ENCODE measurements at regions not wholly inside any gene's neighbourhood (a gene's known extent, or its start where the extent isn't known, plus 50 kb on each side); places are given as distances from the start of the nearest gene placed in this dataset.

- TF ChIP-seq POLR2AphosphoS5 (IDR thresholded peaks at IDR 0.05) (no peak), CTCF (IDR thresholded peaks at IDR 0.05 in 8 of 11, conservative IDR thresholded peaks at IDR 0.05 in 3 of 11) (no peak), POLR2A (IDR thresholded peaks at IDR 0.05) (no peak)
- Histone ChIP-seq H3K9me3 (peaks cover 0 to 3% (median 0%) of the 10 kb centered on the region in 8 donors), H3K36me3 (no peaks in the 10 kb centered on the region)
These were observed 661.5 kb upstream of the EPHA5 start for GRCh38 chr4:66331761-66332160.

GRCh38 chr4:66330125-66330524 lies 659.8 kb upstream of the EPHA5 start:
- no peak overlapping the region for H3K4me3 ChIP-seq
- H3K4me1 ChIP-seq = no peaks in the 10 kb centered on the region
- no peak overlapping the region for H3K27ac ChIP-seq
- no peaks in the 10 kb centered on the region for H3K27me3 ChIP-seq (replicated peaks in 1 of 7)
- DNase-seq = no peak
- H3K9me3 ChIP-seq = peaks cover 0 to 3% (median 0%) of the 10 kb centered on the region in 8 donors
- WGBS, 5 donors = 81 to 90% (median 86%) methylated on average over 3 of the region's 3 CpGs
- H3K36me3 ChIP-seq = no peaks in the 10 kb centered on the region
- intact Hi-C loops (cut with DNase I; ENCODE audit: low total_unique reads) = no loop called here
- TF ChIP-seq POLR2A (IDR thresholded peaks at IDR 0.05) = no peak
- TF ChIP-seq CTCF (IDR thresholded peaks at IDR 0.05 in 8 of 11, conservative IDR thresholded peaks at IDR 0.05 in 3 of 11) = no peak
- no peak for TF ChIP-seq POLR2AphosphoS5 (IDR thresholded peaks at IDR 0.05)

More at GRCh38 chr4:66331761-66332160, 661.5 kb upstream of the EPHA5 start:
- no peak for DNase-seq
- intact Hi-C loops (cut with DNase I; ENCODE audit: low total_unique reads) = no loop called here
- no peak overlapping the region for H3K27ac ChIP-seq
- H3K27me3 ChIP-seq (replicated peaks in 1 of 7) = no peaks in the 10 kb centered on the region
- H3K4me3 ChIP-seq = no peak overlapping the region
- no peaks in the 10 kb centered on the region for H3K4me1 ChIP-seq

- 57 to 72% (median 69%) methylated on average over 5 of the region's 5 CpGs for WGBS, 5 donors
- TF ChIP-seq POLR2A (IDR thresholded peaks at IDR 0.05) (no peak), POLR2AphosphoS5 (IDR thresholded peaks at IDR 0.05) (no peak), CTCF (IDR thresholded peaks at IDR 0.05 in 8 of 11, conservative IDR thresholded peaks at IDR 0.05 in 3 of 11) (no peak)
- intact Hi-C loops (cut with DNase I; ENCODE audit: low total_unique reads) = no loop called here
These were observed 658.7 kb upstream of the EPHA5 start for GRCh38 chr4:66328803-66329574.

GRCh38 chr4:66307641-66308438 lies 637.6 kb upstream of the EPHA5 start:
- H3K27ac ChIP-seq = no peak overlapping the region
- TF ChIP-seq POLR2A (IDR thresholded peaks at IDR 0.05) (no peak), CTCF (IDR thresholded peaks at IDR 0.05 in 8 of 11, conservative IDR thresholded peaks at IDR 0.05 in 3 of 11) (no peak), POLR2AphosphoS5 (IDR thresholded peaks at IDR 0.05) (no peak)
- intact Hi-C loops (cut with DNase I; ENCODE audit: low total_unique reads) = no loop called here
- WGBS, 5 donors = 46 to 54% (median 49%) methylated on average over 3 of the region's 3 CpGs
- H3K27me3 ChIP-seq (replicated peaks in 1 of 7) = no peaks in the 10 kb centered on the region
- no peaks in the 10 kb centered on the region for H3K4me1 ChIP-seq
- no peaks in the 10 kb centered on the region for H3K36me3 ChIP-seq
- no peak overlapping the region for H3K4me3 ChIP-seq
- DNase-seq = peak; percentile 28
- H3K9me3 ChIP-seq = peaks cover 0 to 21% (median 15%) of the 10 kb centered on the region in 8 donors

More at GRCh38 chr4:66328803-66329574, 658.7 kb upstream of the EPHA5 start:
- no peaks in the 10 kb centered on the region for H3K27me3 ChIP-seq (replicated peaks in 1 of 7)
- no peak for DNase-seq
- H3K27ac ChIP-seq = no peak overlapping the region
- no peak overlapping the region for H3K4me3 ChIP-seq
- peaks cover 0 to under 1% (median 0%) of the 10 kb centered on the region in 8 donors for H3K9me3 ChIP-seq
- H3K4me1 ChIP-seq = no peaks in the 10 kb centered on the region
- no peaks in the 10 kb centered on the region for H3K36me3 ChIP-seq
